CD14-positive monocyte (primary cell): ENCODE measurements at regions not wholly inside any gene's neighbourhood (a gene's known extent, or its start where the extent isn't known, plus 50 kb on each side); places are given as distances from the start of the nearest gene placed in this dataset.

Experiments
- DNase-seq, 3 donors: peaks; one replicate each; pipeline ENCODE4 v3.0.0-alpha.2; 2011 to 2022
- H2AFZ ChIP-seq: 2 replicates; pipeline ENCODE4 v1.6.0; 2012; ENCODE audit warnings: mild to moderate bottlenecking, low read depth, low read length, inconsistent platforms; ENCODE audit not compliant: insufficient read depth, poor library complexity, severe bottlenecking
- H3K27ac ChIP-seq, 2 donors: 1 replicate in 1 of 2; 2 replicates in 1 of 2; pipeline ENCODE4 v1.5.1; 2012 to 2013; ENCODE audit warnings: low read length in 2 of 2, control low read depth in 1 of 2, inconsistent platforms in 1 of 2, low read depth in 1 of 2, mild to moderate bottlenecking in 1 of 2
- H3K27me3 ChIP-seq, 2 donors: one replicate each; pipeline versions ENCODE4 v1.6.0 to v1.6.1; 2011 to 2013; ENCODE audit warnings: low read length in 2 of 2; ENCODE audit not compliant: control insufficient read depth in 2 of 2, insufficient read depth in 2 of 2
- H3K36me3 ChIP-seq, 2 donors: replicated peaks in 1 of 2; 1 replicate in 1 of 2; 2 replicates in 1 of 2; pipeline versions ENCODE4 v1.5.1 to v1.6.1; 2012 to 2013; ENCODE audit warnings: low read length in 2 of 2, control low read depth in 1 of 2, inconsistent platforms in 1 of 2, mild to moderate bottlenecking in 1 of 2; ENCODE audit not compliant: insufficient read depth in 2 of 2, control insufficient read depth in 1 of 2
- H3K4me1 ChIP-seq, 2 donors: 1 replicate in 1 of 2; 2 replicates in 1 of 2; pipeline versions ENCODE4 v1.5.1 to v1.6.1; 2012 to 2013; ENCODE audit warnings: low read length in 2 of 2, control low read depth in 1 of 2, inconsistent platforms in 1 of 2, mild to moderate bottlenecking in 1 of 2, moderate library complexity in 1 of 2; ENCODE audit not compliant: insufficient read depth in 2 of 2, control insufficient read depth in 1 of 2
- H3K4me2 ChIP-seq: replicated peaks from 2 replicates; pipeline ENCODE3; 2012; ENCODE audit warnings: low read length, moderate library complexity, mild to moderate bottlenecking; ENCODE audit not compliant: poor library complexity, severe bottlenecking; ENCODE audit errors: extremely low read depth
- H3K4me3 ChIP-seq, 3 experiments: fragments of 200-600 bp in 1 of 3; sonication (generic) in 1 of 3; replicated peaks in 1 of 3; 1 replicate in 2 of 3; 2 replicates in 1 of 3; pipeline ENCODE4 v1.5.1; 2011 to 2013; ENCODE audit warnings: low read length in 3 of 3, mild to moderate bottlenecking in 3 of 3, control low read depth in 2 of 3, low read depth in 2 of 3, inconsistent platforms in 1 of 3, moderate library complexity in 1 of 3
- H3K79me2 ChIP-seq: 2 replicates; pipeline ENCODE4 v1.6.0; 2012; ENCODE audit warnings: mild to moderate bottlenecking, control low read depth, inconsistent platforms, low read length, moderate library complexity; ENCODE audit not compliant: insufficient read depth
- H3K9ac ChIP-seq: 2 replicates; pipeline ENCODE4 v1.6.0; 2017; ENCODE audit warnings: low read length, mild to moderate bottlenecking; ENCODE audit not compliant: insufficient read depth, poor library complexity, severe bottlenecking
- H3K9me3 ChIP-seq, 2 donors: replicated peaks in 1 of 2; 1 replicate in 1 of 2; 2 replicates in 1 of 2; pipeline versions ENCODE4 v1.5.1 to v1.6.1; 2012 to 2013; ENCODE audit warnings: low read length in 2 of 2, control low read depth in 1 of 2; ENCODE audit not compliant: control insufficient read depth in 1 of 2, insufficient read depth in 1 of 2
- H4K20me1 ChIP-seq: 2 replicates; pipeline ENCODE4 v1.6.0; 2012; ENCODE audit warnings: mild to moderate bottlenecking, low read length, control low read depth, moderate library complexity; ENCODE audit not compliant: insufficient read depth
- H3K27ac Mint-ChIP-seq, 7 donors: one replicate each; pipeline ENCODE4 v1.8.0; 2020; ENCODE audit warnings: mild to moderate bottlenecking in 7 of 7, mixed read lengths in 7 of 7, moderate library complexity in 6 of 7, inconsistent platforms in 2 of 7
- H3K27me3 Mint-ChIP-seq, 3 donors: one replicate each; pipeline ENCODE4 v1.8.0; 2021 to 2022; ENCODE audit warnings: low read depth in 3 of 3, mild to moderate bottlenecking in 3 of 3, mixed read lengths in 3 of 3, moderate library complexity in 3 of 3, inconsistent platforms in 1 of 3
- H3K36me3 Mint-ChIP-seq, 2 donors: one replicate each; pipeline ENCODE4 v1.8.0; 2020; ENCODE audit warnings: mixed read lengths in 2 of 2, inconsistent platforms in 1 of 2, mild to moderate bottlenecking in 1 of 2
- H3K4me1 Mint-ChIP-seq: one replicate; pipeline ENCODE4 v1.8.0; 2020; ENCODE audit warnings: mild to moderate bottlenecking, mixed read lengths
- H3K4me3 Mint-ChIP-seq, 2 donors: one replicate each; pipeline ENCODE4 v1.8.0; 2020; ENCODE audit warnings: mild to moderate bottlenecking in 2 of 2, mixed read lengths in 2 of 2, moderate library complexity in 1 of 2
- H3K9me3 Mint-ChIP-seq, 7 donors: one replicate each; pipeline ENCODE4 v1.8.0; 2020 to 2022; ENCODE audit warnings: mixed read lengths in 7 of 7, mild to moderate bottlenecking in 6 of 7, moderate library complexity in 6 of 7, inconsistent platforms in 2 of 7
- WGBS: methylation state at CpG from one replicate; pipeline ENCODE4 v1.1.5; 2013; ENCODE audit warnings: missing lambda C conversion rate; ENCODE audit not compliant: insufficient coverage; 5-methylcytosine and 5-hydroxymethylcytosine counted together
- intact Hi-C, 2 donors: fragments of 100-400 bp; cut with micrococcal nuclease; formaldehyde crosslinking; loops; one replicate each; pipeline versions ENCODE4 v1.15.0 to v1.15.1; 2023
- TF ChIP-seq, protein P1 (sequence below): fragments of 200-600 bp; IDR thresholded peaks from one replicate; pipeline ENCODE4 v1.8.0; 2022; ENCODE audit warnings: antibody characterized with exemption, mild to moderate bottlenecking

DNA sequence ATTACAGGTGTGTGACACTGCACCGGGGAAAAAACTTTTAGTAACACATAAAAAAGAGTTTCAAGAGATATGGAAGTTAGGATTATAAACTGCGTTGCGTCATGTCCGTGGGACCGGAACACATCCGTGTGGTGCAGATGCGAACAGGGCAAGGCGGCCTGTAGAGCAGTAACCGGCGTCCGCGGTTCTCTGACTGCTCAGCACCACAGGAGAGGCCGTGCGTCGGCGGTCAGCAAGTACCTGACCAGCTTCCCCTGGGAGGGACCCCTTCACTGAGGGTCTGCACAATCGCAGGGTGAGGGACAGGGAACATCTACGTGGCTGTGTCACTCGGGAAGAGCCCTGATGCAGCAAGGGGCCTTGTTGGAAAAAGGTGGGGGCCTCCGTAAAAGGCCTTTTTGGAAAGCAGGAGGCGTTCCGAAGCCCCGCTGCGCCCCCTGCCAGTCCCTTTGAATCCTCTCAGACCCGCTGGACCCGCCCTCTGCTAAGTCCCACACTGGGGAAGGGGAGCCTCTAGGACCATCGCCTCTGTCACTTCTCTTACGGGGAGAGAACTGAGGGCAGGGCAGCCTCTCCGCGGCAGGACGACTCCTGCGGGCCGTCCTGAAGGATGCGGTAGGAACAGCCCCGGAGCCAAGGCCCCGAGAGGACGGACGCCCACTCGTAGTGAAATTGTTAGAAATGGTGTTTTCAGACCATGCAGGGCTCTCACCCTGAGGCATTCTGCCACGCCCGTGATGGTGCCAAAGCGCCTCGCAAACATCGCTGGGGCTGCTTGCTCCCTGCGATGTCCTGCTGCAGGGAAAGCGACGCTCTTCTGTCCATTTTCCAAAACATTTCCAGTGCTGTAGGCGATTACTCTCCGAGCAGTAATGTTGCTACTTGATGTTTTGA is 771.6 kb upstream of the COBL start:
- Mint-ChIP-seq H3K9me3 (peaks cover 2 to 7% (median 4%) of the 10 kb centered on the region in 7 donors), H3K27me3 (peaks cover 2 to 8% (median 7%) of the 10 kb centered on the region in 3 donors), H3K36me3 (no peaks in the 10 kb centered on the region), H3K4me3 (peak overlapping the region in 1 of 2 donors; percentile 56), H3K27ac (no peak overlapping the region), H3K4me1 (no peaks in the 10 kb centered on the region)
- no peak overlapping the region for H2AFZ ChIP-seq
- TF ChIP-seq, protein P1, sequence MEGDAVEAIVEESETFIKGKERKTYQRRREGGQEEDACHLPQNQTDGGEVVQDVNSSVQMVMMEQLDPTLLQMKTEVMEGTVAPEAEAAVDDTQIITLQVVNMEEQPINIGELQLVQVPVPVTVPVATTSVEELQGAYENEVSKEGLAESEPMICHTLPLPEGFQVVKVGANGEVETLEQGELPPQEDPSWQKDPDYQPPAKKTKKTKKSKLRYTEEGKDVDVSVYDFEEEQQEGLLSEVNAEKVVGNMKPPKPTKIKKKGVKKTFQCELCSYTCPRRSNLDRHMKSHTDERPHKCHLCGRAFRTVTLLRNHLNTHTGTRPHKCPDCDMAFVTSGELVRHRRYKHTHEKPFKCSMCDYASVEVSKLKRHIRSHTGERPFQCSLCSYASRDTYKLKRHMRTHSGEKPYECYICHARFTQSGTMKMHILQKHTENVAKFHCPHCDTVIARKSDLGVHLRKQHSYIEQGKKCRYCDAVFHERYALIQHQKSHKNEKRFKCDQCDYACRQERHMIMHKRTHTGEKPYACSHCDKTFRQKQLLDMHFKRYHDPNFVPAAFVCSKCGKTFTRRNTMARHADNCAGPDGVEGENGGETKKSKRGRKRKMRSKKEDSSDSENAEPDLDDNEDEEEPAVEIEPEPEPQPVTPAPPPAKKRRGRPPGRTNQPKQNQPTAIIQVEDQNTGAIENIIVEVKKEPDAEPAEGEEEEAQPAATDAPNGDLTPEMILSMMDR, result no peak
- H3K27me3 ChIP-seq, result peaks cover 0 to 4% of the 10 kb centered on the region in 2 donors
- H3K4me3 ChIP-seq, result no peak overlapping the region
- H3K79me2 ChIP-seq, result no peaks in the 10 kb centered on the region
- intact Hi-C loops, result no loop called here
- no peak overlapping the region for H3K27ac ChIP-seq
- no peak for DNase-seq
- no peaks in the 10 kb centered on the region for H4K20me1 ChIP-seq
- no peak overlapping the region for H3K9ac ChIP-seq
- no peaks in the 10 kb centered on the region for H3K36me3 ChIP-seq
- no peaks in the 10 kb centered on the region for H3K4me1 ChIP-seq
- H3K9me3 ChIP-seq, result peaks cover 6 to 17% of the 10 kb centered on the region in 2 donors
- no peak overlapping the region for H3K4me2 ChIP-seq
- 11% methylated on average over 42 of the region's 49 CpGs for WGBS

DNA sequence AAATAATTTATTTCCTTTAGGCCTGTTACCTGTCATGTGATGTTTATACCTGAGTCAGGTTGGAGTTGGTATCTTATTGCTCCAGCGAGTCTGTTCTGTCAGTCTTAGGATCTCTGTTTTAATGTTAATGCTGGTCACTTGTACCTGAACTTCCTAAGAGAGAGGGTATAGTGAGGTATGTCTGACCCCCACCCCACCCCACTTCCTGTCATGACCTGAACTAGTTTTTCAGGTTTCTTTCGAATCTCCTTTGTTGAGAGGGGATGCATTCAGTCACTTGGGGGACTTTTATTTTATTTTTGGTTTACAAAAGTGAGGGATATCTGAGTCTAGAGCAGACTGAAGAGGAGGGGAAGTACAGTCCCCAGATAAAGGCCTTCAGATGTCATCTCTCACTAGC is 769.0 kb upstream of the COBL start:
- WGBS, result 33% methylated on average over 1 of the region's 2 CpGs
- Histone ChIP-seq H3K27ac (no peak overlapping the region), H3K4me2 (no peak overlapping the region), H3K9ac (no peak overlapping the region), H3K4me1 (no peaks in the 10 kb centered on the region), H3K9me3 (peaks cover 4 to 11% of the 10 kb centered on the region in 2 donors), H3K4me3 (no peak overlapping the region), H2AFZ (no peak overlapping the region), H3K79me2 (no peaks in the 10 kb centered on the region), H4K20me1 (no peaks in the 10 kb centered on the region), H3K36me3 (no peaks in the 10 kb centered on the region), H3K27me3 (peaks cover 0 to 4% of the 10 kb centered on the region in 2 donors)
- Mint-ChIP-seq H3K4me3 (no peak overlapping the region), H3K27ac (no peak overlapping the region), H3K9me3 (peaks cover 0 to 13% (median 4%) of the 10 kb centered on the region in 7 donors), H3K27me3 (peaks cover 2 to 8% (median 7%) of the 10 kb centered on the region in 3 donors), H3K4me1 (no peaks in the 10 kb centered on the region), H3K36me3 (no peaks in the 10 kb centered on the region)
- intact Hi-C loops, result no loop called here
- no peak for DNase-seq
- TF ChIP-seq, protein P1, result no peak
